Fibroblast of skin of right biceps (primary cell): ENCODE measurements at regions not wholly inside any gene's neighbourhood (a gene's known extent, or its start where the extent isn't known, plus 50 kb on each side); places are given as distances from the start of the nearest gene placed in this dataset.

ENCODE experiments used
- DNase-seq: peaks from one replicate; pipeline ENCODE4 v3.0.0-alpha.2; 2013

DNA sequence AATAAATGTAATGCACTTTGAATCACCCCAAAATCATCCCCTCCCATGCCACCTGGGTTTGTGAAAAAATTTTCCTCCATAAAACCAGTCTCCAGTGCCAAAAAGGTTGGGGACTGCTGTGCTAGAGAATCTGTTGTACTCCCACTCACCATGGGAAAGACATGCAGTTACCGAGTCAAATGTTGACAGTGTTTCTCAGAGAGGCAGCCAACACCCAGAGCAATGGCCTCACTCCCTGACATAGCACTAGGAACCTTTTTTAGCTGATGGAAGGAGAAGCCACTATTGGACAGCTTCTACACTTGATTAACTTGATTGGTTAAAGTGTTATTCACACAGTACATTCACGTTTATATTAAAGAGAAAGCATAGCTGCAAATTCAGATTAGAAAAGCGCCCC is 59.8 kb upstream of the MANEA start:
- DNase-seq, result no peak

DNA sequence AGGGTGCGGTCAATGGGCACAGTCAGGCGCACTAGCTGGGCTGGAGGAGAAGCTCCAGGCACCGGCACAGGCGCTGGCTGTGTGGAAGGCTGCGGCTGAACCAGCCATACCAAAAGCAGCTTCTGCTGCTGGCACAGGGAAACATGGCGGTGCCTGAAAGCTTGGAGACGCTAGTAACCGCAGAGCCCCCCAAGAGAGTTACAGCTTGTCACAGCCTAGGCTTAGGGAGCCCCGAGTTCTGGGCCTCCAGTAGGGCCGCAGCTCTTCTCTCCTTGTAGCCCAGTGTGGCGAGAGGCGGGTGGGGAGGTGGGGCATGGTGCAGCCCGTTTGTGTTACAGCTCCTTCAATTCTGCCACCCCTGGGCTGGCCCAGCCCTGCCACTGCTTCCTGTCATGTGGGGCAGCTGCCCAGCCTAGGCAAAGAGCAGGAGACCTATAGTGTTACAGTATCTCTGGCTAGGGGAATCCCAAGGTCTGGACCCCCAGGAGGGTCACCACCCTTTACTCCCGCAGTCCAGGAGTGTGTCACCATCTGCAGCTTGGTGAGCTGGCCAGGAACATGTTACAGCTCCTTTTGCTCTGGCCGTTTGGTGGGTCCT is 58.6 kb upstream of the MANEA start:
- no peak for DNase-seq

DNA sequence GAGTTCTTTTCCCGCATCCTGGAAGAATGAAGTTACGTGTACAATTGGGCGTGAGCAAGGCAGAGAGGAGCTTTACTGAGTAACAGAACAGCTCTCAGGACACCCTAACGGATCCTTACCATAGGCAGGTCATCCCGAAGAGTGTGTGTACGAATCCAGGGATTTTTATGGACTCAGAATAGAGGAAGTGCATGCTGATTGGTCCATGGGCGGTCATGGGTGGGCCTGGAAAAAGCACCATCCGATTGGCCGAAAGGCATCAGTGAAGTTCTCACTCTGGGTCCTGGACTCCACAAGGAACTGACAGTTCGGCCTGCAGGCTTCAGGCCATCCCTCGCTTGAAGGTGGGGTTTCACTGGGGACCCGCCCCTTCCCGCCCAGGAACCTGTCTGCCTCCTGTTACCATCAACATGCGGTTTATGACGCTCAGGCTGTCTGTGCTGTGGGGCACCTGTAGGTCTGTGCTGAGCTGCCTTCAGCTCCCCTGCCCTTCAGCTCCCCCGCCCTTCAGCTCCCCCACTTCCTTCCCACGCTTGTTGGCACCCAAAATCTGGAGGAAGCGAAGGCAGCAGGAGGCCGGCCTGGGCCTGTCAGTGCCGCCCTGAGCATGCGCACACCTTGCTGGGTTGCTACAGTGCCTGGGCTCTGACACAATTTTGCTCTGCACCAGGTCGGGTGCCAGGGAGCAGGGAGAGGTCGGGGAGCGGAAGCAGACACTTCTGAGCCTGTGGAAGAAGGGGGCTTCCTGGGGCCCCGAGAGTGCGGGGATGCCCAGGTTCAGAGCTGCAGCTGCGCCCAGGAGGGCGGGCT is 57.9 kb upstream of the MANEA start:
- DNase-seq, result no peak

- no peak for DNase-seq
Measured at GRCh38 chr6:95521181-95521580, 56.2 kb upstream of the MANEA start.
